Stimulated activated CD8-positive, alpha-beta memory T cell treated with anti-CD3 and anti-CD28 coated beads, Interleukin-4, amount 100 ng/mL, for 24 hours (primary cell): ENCODE measurements at regions not wholly inside any gene's neighbourhood (a gene's known extent, or its start where the extent isn't known, plus 50 kb on each side); places are given as distances from the start of the nearest gene placed in this dataset.

Experiments used
- DNase-seq: peaks from one replicate; pipeline ENCODE4 v3.0.0-alpha.2; 2020; ENCODE audit warnings: low read depth

- DNase-seq: no peak
Observed at GRCh38 chr20:42020316-42020715, 402.1 kb upstream of the CHD6 start.

DNA sequence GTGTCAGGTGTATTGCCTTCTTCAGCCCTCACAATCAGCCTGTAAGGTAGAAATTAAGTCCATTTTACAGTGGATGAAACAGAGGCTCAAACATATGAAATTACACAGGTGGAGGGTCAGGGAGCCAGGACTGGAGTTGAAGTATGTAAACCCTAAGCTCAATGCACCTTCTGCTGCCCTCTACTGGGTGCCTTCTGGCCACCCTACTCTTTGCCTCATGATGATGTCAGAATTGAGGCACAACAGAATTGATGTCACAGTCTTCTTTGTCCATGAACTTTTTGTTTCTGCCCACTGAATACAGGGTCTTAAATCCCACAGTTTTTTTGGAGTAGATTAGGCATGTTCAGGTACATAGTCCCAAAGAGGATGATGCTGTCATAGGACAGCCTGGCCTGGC is 400.8 kb upstream of the CHD6 start:
- DNase-seq: no peak

DNA sequence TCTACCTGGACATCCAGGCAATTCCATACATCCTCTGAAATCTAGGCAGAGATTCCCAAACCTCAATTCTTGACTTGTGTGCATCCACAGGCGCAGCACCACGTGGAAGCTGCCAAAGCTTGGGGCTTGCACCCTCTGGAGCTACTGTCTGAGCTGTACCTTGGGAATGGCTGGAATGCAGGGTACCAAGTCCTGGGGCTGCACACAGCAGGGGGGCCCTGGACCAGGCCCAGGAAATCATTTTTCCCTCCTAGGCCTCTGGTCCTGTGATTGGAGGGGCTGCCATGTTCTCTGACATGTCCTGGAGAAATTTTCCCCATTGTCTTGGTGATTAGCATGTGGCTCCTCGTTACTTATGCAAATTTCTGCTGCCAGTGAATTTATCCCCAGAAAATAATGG is 391.9 kb upstream of the CHD6 start:
- no peak for DNase-seq

DNA sequence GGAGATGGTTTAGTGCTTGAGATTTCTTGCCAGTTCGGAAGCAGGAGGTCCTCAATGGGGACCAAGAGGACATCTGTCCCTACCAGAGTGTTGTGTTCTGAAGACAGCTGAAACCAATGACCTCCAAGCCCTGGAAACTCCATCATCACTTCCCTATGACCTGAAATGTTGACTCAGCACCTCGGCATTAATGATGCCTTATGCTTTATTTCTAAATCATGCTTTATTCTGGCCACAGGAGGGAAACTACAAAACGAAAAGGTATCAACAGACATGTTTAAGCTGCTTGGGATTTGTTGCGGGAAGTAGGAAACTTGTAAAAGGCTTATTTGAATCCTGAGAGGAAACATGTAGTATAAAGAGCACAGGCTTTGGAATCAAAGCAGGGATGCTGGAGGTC is 389.1 kb upstream of the CHD6 start:
- no peak for DNase-seq

- DNase-seq: no peak
Observed at GRCh38 chr20:42005211-42005610, 387.0 kb upstream of the CHD6 start.

GRCh38 chr20:42003380-42003779 is 385.2 kb upstream of the CHD6 start:
- DNase-seq: no peak

DNA sequence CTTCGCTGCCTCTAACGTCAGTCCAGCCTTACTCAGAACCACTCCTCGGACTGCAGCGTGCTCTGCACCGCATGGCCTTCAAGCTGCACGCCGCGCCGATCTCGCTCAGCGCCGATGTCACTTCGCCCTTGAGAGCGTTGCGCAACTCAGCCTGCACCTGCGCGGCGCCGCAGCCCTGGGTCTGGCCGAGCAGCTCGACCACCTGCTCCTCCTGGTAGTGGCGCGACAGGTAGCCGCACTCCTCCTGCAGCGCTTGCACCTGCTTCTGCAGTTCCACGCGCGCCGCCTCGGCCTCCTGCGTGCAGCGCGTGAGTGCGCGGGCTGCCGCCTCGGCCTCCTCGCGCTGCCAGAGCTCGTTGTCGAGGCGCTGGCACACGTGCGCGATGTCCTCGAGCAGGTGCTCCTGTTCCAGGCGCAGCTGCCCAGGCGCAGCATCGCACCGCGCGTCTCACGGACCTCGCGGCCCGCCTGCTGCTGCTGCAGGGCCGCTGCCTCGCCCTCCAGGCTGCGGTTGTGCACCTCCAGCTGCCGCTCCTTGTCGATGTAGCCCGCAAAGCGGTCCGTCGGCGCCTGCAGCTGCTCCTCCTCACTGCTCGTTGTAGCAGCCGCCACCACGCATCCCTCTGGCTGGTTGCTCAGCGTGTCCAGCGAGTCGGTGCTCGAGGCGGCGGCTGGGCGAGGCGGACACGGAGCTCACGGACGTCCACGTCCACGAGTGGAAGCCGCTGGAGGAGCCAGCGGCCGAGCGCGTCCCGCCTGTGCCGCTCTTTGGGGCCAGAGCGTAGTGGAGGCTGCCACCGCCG is 380.6 kb upstream of the CHD6 start:
- DNase-seq: no peak

- no peak for DNase-seq
Observed at GRCh38 chr20:41996951-41997350, 378.8 kb upstream of the CHD6 start.

DNA sequence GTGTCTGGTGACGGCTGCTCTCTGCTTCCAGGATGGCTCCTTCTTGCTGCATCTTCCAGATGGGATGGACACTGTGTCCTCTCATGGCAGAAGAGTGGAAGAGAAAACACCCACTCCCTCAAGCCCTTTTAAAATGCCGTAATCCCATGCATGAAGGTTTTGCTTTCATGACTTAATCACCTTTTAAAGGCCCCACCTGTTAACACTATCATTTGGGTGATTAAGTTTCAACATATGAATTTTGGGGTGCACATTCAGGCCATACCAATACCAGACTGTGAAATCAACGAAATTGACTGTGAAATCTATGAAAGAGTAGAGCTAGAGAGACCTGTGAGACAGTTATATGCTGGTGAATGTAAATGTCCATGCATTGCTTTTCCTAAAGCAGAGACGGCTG is 374.3 kb upstream of the CHD6 start:
- DNase-seq: no peak

DNA sequence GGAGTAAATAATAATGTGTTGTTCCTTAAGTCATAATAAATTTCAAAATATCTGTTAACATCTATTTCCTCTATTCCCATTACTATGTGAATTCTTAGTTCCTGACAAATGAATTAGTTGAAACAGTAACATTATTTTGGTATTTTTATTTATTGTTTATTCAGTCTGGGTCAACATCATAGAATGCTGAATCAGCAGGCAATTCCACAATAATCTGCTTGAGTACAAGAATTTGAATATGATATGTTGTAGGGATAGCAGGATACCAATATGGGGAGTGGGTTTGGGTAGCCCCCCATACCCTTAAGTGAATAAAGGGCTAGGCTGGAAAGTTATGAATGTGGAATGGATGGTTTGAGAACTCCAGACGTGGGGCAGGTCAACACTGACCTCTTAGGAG is 373.2 kb upstream of the CHD6 start:
- DNase-seq: no peak

DNA sequence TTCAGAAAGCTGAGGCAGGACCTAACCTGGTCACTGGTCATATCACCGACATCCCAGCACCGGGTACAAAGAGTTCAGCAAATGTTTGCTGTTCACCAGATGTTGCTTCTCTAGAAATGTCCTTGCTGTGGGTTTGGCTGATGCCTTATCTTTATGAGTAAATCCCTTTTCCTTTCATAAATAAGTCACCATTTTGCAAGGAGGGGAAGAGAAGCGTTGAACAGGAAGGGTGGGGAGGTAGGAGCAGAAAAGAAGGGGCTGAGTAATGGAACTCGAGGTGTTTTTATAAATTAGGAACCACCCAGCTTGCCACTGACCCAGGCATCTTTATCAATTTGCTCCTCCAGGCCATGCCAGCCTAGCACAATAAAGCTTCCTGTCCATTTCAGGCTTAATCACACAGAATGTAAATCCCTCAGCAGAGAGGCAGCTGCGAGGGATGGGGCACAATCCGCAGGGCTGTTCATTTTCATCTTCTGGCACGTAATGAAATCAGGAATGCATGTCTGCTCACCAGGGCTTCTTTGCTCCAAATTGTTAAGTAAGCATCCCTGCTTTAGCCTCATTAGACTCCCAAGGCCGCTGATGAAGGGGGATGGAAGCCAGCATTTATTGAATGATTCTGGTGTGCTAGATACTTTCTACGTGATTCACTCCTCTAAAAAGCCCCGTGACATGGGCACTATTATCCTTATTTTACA is 371.9 kb upstream of the CHD6 start:
- no peak for DNase-seq

DNA sequence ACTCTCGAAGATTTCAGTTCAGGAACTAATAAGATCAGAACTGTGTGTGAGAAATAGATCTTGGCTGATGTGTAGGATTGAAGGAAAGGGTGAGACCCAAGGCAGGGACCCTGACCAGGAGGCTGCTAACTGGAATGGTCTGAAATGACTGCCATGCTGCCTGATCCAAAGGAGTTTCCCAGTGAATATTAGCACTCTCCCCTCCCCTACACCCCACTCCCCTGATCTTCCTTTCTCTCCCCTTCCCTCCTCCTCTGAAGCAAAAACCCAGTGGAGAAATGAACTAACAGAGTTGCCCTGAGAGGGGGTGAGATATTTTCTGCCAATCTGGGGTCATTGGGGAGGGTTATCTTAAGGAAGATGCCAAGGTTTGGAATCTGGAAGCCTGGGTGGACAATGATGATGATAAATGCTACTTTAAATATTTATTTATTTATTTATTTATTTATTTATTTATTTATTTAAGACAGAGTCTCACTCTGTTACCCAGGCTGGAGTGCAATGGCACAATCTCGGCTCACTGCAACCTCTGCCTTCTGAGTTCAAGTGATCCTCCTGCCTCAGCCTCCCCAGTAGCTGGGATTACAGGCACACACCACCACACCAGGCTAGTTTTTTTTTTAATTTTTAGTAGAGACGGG is 371.0 kb upstream of the CHD6 start:
- no peak for DNase-seq

DNA sequence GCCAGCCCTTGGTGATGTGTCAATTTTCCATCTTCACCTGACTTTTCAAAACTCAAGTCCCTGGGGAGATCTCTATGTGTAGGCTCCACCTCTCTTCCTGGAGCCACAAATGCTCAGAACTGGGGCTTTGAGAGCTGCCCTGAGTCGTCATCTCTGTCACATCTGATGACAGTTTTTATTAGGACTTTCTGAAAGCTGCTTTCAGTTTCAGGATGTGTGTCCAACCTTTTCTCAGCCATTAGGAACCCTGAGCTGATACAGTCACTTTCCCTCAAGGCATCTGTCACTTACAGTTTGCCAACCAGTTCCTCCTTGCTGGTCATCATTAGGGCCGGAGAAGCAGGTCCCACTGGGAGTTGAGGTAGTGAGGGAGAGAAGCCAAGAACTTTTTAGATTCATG is 365.9 kb upstream of the CHD6 start:
- no peak for DNase-seq

- no peak for DNase-seq
Observed at GRCh38 chr20:41983159-41983558, 365.0 kb upstream of the CHD6 start.

GRCh38 chr20:41981746-41982145 is 363.6 kb upstream of the CHD6 start:
- no peak for DNase-seq

DNA sequence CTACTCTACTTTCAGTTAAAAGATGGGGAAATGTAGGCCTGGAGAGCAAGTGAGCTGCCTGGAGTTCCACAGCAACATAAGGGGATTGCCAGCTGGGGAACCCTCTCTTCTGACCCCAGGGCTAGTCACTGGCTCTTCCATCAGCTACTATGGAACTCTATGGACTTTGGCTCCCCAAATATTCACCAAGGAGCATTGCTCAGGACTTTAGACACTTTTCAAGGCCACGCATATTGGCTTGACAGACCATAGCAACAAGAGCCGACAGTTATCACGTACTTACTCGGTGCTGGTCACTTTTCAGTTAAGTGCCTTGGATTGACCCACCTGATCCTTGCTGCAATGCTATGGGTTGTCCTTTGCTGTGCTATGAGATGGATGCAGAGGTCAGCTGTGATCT is 360.7 kb upstream of the CHD6 start:
- DNase-seq: no peak

GRCh38 chr20:41978246-41978790 is 360.1 kb upstream of the CHD6 start:
- no peak for DNase-seq

DNA sequence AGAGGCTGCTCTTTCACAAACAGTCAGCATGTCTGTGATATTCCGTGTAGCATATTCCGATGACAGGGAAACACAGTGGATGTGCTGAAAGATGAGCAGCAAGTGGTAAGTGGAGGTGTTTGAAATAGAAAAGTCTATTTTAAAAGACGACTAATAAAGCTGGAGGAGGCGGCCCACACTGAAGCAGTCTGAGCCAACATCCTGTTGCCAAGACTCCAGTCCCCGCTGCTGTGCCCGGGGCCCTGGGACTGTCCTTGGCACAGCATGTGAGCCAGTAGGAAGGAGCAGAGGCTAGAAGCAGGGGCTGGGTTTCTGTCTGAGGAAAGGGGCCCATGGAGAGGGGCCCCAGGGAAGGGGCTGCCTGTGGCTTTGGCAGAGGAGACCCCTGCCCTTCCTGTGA is 351.5 kb upstream of the CHD6 start:
- DNase-seq: no peak

- no peak for DNase-seq
Observed at GRCh38 chr20:41960166-41960565, 342.0 kb upstream of the CHD6 start.

GRCh38 chr20:41958391-41958790 is 340.2 kb upstream of the CHD6 start:
- DNase-seq: no peak

DNA sequence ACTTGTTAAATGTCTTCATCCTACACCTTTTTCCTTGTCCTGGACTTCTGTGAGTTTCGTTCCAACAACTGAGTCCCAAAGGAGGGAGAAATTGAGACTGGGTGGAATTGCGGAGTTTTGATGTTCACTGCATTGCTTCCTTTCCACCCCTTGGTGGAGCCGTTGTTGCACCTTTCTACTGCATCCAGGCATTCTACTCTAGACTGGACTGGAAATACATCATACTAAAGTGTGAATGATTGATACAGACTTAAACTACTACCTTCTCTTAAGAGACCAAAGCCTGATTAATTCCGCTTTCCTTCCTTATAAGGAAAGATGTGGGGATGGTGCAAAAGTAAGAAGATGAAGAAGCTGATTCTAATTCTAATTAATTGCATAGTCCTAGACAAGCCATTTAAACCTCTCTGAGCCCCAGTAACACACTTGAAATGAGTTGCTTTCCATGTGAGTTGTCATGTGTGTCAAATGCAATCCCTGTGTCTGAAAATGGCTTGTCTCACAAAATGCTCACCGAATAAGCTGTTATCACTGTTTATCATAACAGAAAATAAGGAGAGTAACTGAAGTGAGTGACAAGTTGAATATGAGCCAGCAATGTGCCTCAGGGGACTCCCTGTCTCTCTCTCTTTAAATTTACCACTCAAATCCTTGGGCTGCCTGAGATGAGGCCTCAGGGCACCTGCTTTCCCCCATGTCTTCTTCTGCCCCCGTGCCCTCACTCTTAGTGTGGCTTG is 338.3 kb upstream of the CHD6 start:
- DNase-seq: no peak

DNA sequence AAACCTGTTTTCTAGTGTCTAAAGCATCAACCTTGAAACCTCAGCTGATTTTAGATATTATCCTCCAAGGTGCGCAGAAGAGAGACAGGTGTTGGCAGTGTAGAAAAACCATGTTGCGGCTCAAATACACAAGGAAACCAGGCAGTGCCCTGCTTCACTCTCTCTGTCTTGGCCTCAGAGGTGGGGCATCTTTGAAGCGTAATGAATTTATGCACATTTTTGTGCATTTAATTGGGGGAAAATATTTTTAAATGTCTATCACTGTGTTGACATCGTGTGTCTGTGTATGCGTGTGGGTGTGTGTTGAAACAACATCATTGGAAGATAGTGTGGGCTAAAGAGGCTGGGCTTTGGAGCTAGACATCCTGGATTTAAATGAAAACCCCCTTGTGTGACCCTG is 334.0 kb upstream of the CHD6 start:
- no peak for DNase-seq
